H9 (cell line): ENCODE measurements at regions not wholly inside any gene's neighbourhood (a gene's known extent, or its start where the extent isn't known, plus 50 kb on each side); places are given as distances from the start of the nearest gene placed in this dataset.

Experiments
- DNase-seq: peaks from one replicate; pipeline ENCODE4 v3.0.0-alpha.2; 2017
- H2AFZ ChIP-seq: one replicate; pipeline ENCODE4 v1.6.1; 2013; ENCODE audit warnings: mild to moderate bottlenecking, low read length, control low read depth, moderate library complexity
- H2AK5ac ChIP-seq: 2 replicates; pipeline ENCODE4 v1.6.1; 2013; ENCODE audit warnings: low read length, control low read depth, mixed read lengths; ENCODE audit not compliant: insufficient read length
- H2BK120ac ChIP-seq: one replicate; pipeline ENCODE4 v1.6.1; 2013; ENCODE audit warnings: low read depth, mild to moderate bottlenecking, low read length, control low read depth, inconsistent platforms; ENCODE audit not compliant: poor library complexity, severe bottlenecking
- H2BK12ac ChIP-seq: 2 replicates; pipeline ENCODE4 v1.6.1; 2013; ENCODE audit warnings: low read length, control low read depth, mixed read lengths, low read depth; ENCODE audit not compliant: insufficient read length
- H2BK15ac ChIP-seq: 2 replicates; pipeline ENCODE4 v1.6.1; 2013; ENCODE audit warnings: low read depth, low read length, control low read depth
- H2BK20ac ChIP-seq: one replicate; pipeline ENCODE4 v1.6.1; 2013; ENCODE audit warnings: low read depth, mild to moderate bottlenecking, low read length, control low read depth, inconsistent platforms; ENCODE audit not compliant: poor library complexity, severe bottlenecking
- H2BK5ac ChIP-seq: 2 replicates; pipeline ENCODE4 v1.6.1; 2013; ENCODE audit warnings: low read length, control low read depth, mixed read lengths; ENCODE audit not compliant: insufficient read length
- H3K14ac ChIP-seq: 2 replicates; pipeline ENCODE4 v1.6.1; 2013; ENCODE audit warnings: low read length, control low read depth; ENCODE audit not compliant: insufficient read depth
- H3K18ac ChIP-seq: 2 replicates; pipeline ENCODE4 v1.6.1; 2013; ENCODE audit warnings: low read depth, mild to moderate bottlenecking, mixed read lengths, low read length, control low read depth; ENCODE audit not compliant: insufficient read length
- H3K23ac ChIP-seq: 2 replicates; pipeline ENCODE4 v1.6.1; 2013; ENCODE audit warnings: low read length, control low read depth, mixed read lengths, low read depth; ENCODE audit not compliant: insufficient read length
- H3K23me2 ChIP-seq: 2 replicates; pipeline ENCODE4 v1.6.1; 2013; ENCODE audit warnings: low read depth, mild to moderate bottlenecking, mixed read lengths, low read length, control low read depth; ENCODE audit not compliant: insufficient read length, poor library complexity, severe bottlenecking
- H3K27ac ChIP-seq: 2 replicates; pipeline ENCODE4 v1.5.1; 2013; ENCODE audit warnings: low read length, control low read depth, mixed read lengths, low read depth; ENCODE audit not compliant: insufficient read length
- H3K27me3 ChIP-seq: 2 replicates; pipeline ENCODE4 v1.6.1; 2013; ENCODE audit warnings: low read length, control low read depth, inconsistent platforms; ENCODE audit not compliant: insufficient read depth
- H3K4ac ChIP-seq: 2 replicates; pipeline ENCODE4 v1.6.1; 2013; ENCODE audit warnings: low read depth, mild to moderate bottlenecking, control low read depth, inconsistent platforms, low read length, moderate library complexity
- H3K4me1 ChIP-seq: 2 replicates; pipeline ENCODE4 v1.6.1; 2013; ENCODE audit warnings: low read length, control low read depth, inconsistent platforms; ENCODE audit not compliant: insufficient read depth
- H3K4me2 ChIP-seq: 2 replicates; pipeline ENCODE4 v1.6.1; 2013; ENCODE audit warnings: low read length, control low read depth, mixed read lengths; ENCODE audit not compliant: insufficient read length, insufficient read depth
- H3K56ac ChIP-seq: 2 replicates; pipeline ENCODE4 v1.6.1; 2013; ENCODE audit warnings: low read depth, mild to moderate bottlenecking, mixed read lengths, low read length, control low read depth; ENCODE audit not compliant: insufficient read length
- H3K79me1 ChIP-seq: 2 replicates; pipeline ENCODE4 v1.6.1; 2013; ENCODE audit warnings: low read depth, mild to moderate bottlenecking, moderate library complexity, low read length, control low read depth, inconsistent platforms; ENCODE audit not compliant: insufficient read depth, poor library complexity, severe bottlenecking
- H3K79me2 ChIP-seq: 2 replicates; pipeline ENCODE4 v1.6.1; 2013; ENCODE audit warnings: low read length, control low read depth, inconsistent platforms; ENCODE audit not compliant: insufficient read depth
- H3K9ac ChIP-seq: 2 replicates; pipeline ENCODE4 v1.6.1; 2013; ENCODE audit warnings: low read length, control low read depth, mixed read lengths; ENCODE audit not compliant: insufficient read length; ENCODE audit errors: extremely low read depth
- H3K9me3 ChIP-seq: one replicate; pipeline ENCODE4 v1.6.1; 2013; ENCODE audit warnings: low read depth, low read length, inconsistent platforms; ENCODE audit not compliant: control insufficient read depth
- H3T11ph ChIP-seq: one replicate; pipeline ENCODE4 v1.6.1; 2013; ENCODE audit warnings: mild to moderate bottlenecking, low read length, control low read depth, inconsistent platforms
- H4K20me1 ChIP-seq: one replicate; pipeline ENCODE4 v1.6.1; 2013; ENCODE audit not compliant: control insufficient read depth, insufficient read length, insufficient read depth
- H4K5ac ChIP-seq: 2 replicates; pipeline ENCODE4 v1.6.1; 2013; ENCODE audit warnings: low read depth, mild to moderate bottlenecking, mixed read lengths, low read length, control low read depth; ENCODE audit not compliant: insufficient read length
- H4K8ac ChIP-seq: replicated peaks from 2 replicates; pipeline ENCODE4 v1.6.1; 2013; ENCODE audit warnings: low read length, control low read depth, mixed read lengths, low read depth; ENCODE audit not compliant: insufficient read length
- H4K91ac ChIP-seq: 2 replicates; pipeline ENCODE4 v1.6.1; 2013; ENCODE audit warnings: low read depth, mild to moderate bottlenecking, moderate library complexity, mixed read lengths, low read length, control low read depth; ENCODE audit not compliant: insufficient read length
- H3K27ac Mint-ChIP-seq, 3 experiments: 2 replicates in 2 of 3; 3 replicates in 1 of 3; pipeline ENCODE4 v1.8.0; 2020 to 2021; ENCODE audit warnings: mixed read lengths in 3 of 3, mild to moderate bottlenecking in 1 of 3, moderate library complexity in 1 of 3
- H3K27me3 Mint-ChIP-seq: 2 replicates; pipeline ENCODE4 v1.8.0; 2021; ENCODE audit warnings: low read depth, mild to moderate bottlenecking, moderate library complexity, mixed read lengths
- H3K36me3 Mint-ChIP-seq, 3 experiments: 2 replicates in 2 of 3; 3 replicates in 1 of 3; pipeline ENCODE4 v1.8.0; 2020 to 2021; ENCODE audit warnings: low read depth in 3 of 3, mixed read lengths in 3 of 3; ENCODE audit not compliant: insufficient read depth in 1 of 3
- H3K4me1 Mint-ChIP-seq, 2 experiments: 2 replicates each; pipeline ENCODE4 v1.8.0; 2020; ENCODE audit warnings: mixed read lengths in 2 of 2
- H3K4me3 Mint-ChIP-seq, 2 experiments: 2 replicates in 1 of 2; 3 replicates in 1 of 2; pipeline ENCODE4 v1.8.0; 2020 to 2021; ENCODE audit warnings: mild to moderate bottlenecking in 2 of 2, mixed read lengths in 2 of 2, moderate library complexity in 1 of 2
- H3K9me3 Mint-ChIP-seq, 2 experiments: 2 replicates in 1 of 2; 3 replicates in 1 of 2; pipeline ENCODE4 v1.8.0; 2020; ENCODE audit warnings: mild to moderate bottlenecking in 2 of 2, mixed read lengths in 2 of 2, moderate library complexity in 1 of 2
- CTCF ChIP-seq: fragments of 200-600 bp; sonication (generic); conservative IDR thresholded peaks from 3 replicates; pipeline ENCODE4 v1.8.0; 2021; ENCODE audit warnings: antibody characterized with exemption, mild to moderate bottlenecking
- WGBS: extraction: QIAGEN DNeasy Blood & Tissue Kit; methylation state at CpG from one replicate; pipeline ENCODE4 v1.1.7; 2013; ENCODE audit warnings: missing lambda C conversion rate, low lambda C conversion rate, mixed read lengths; ENCODE audit not compliant: insufficient read length; ENCODE audit errors: extremely low coverage; 5-methylcytosine and 5-hydroxymethylcytosine counted together

GRCh38 chr20:24828992-24829648 lies 119.9 kb upstream of the CST7 start:
- Histone ChIP-seq H3K23me2 (no peaks in the 10 kb centered on the region), H3K23ac (no peak overlapping the region), H4K20me1 (no peaks in the 10 kb centered on the region), H3K79me2 (no peaks in the 10 kb centered on the region), H2AFZ (no peak overlapping the region), H2BK12ac (no peak overlapping the region), H2BK20ac (no peak overlapping the region), H3K14ac (no peak overlapping the region), H3K9me3 (no peaks in the 10 kb centered on the region), H2AK5ac (no peak overlapping the region), H3K4me1 (no peaks in the 10 kb centered on the region), H2BK15ac (no peak overlapping the region), H3K27me3 (no peaks in the 10 kb centered on the region), H2BK5ac (no peak overlapping the region), H3T11ph (no peak overlapping the region), H3K4me2 (no peak overlapping the region), H3K79me1 (no peaks in the 10 kb centered on the region), H3K4ac (no peak overlapping the region), H3K18ac (no peak overlapping the region), H3K9ac (no peak overlapping the region), H3K56ac (no peak overlapping the region), H4K8ac (no peak overlapping the region), H2BK120ac (no peak overlapping the region), H4K91ac (no peak overlapping the region), H3K27ac (no peak overlapping the region), H4K5ac (no peak overlapping the region)
- Mint-ChIP-seq H3K9me3 (no peaks in the 10 kb centered on the region; a peak in 1 of 5 replicates), H3K27ac (0 out of 7 replicates have a peak overlapping the region, but pooled peaks of 1 of the 3 experiments have one; percentile 64), H3K4me1 (no peaks in the 10 kb centered on the region), H3K36me3 (no peaks in the 10 kb centered on the region), H3K27me3 (no peaks in the 10 kb centered on the region), H3K4me3 (no peak overlapping the region)
- WGBS, result no CpG with 5 or more reads among the region's 8 CpGs
- DNase-seq, result no peak
- TF ChIP-seq CTCF, result no peak
